K562 (cell line): ENCODE measurements at regions not wholly inside any gene's neighbourhood (a gene's known extent, or its start where the extent isn't known, plus 50 kb on each side); places are given as distances from the start of the nearest gene placed in this dataset.

Experiments used
- CEBPG ChIP-seq, 3 experiments: fragments of 200-800 bp in 1 of 3; sonication (Bioruptor generic) in 1 of 3; sonication (generic) in 1 of 3; formaldehyde crosslinking in 1 of 3; IDR thresholded peaks in 2 of 3; conservative IDR thresholded peaks in 1 of 3; 2 replicates each; pipeline versions ENCODE4 v1.6.1 to v1.8.0; 2016 to 2022; ENCODE audit warnings: missing compliant biosample characterization in 2 of 3, missing genetic modification characterization in 2 of 3, mild to moderate bottlenecking in 1 of 3, missing genetic modification reagents in 1 of 3
- DPF2 ChIP-seq: fragments of 450-650 bp; IDR thresholded peaks from 2 replicates; pipeline ENCODE4 v1.6.1; 2016
- ETV1 ChIP-seq: fragments of 450-650 bp; conservative IDR thresholded peaks from 2 replicates; pipeline ENCODE4 v1.6.1; 2016; ENCODE audit warnings: missing genetic modification characterization, control low read depth, low read depth, missing compliant biosample characterization
- FIP1L1 ChIP-seq: fragments of 200-400 bp; formaldehyde crosslinking; IDR thresholded peaks from 2 replicates; pipeline ENCODE4 v1.6.1; 2018; ENCODE audit warnings: mild to moderate bottlenecking, low read depth, low read length; ENCODE audit not compliant: poor library complexity, severe bottlenecking
- GTF2F1 ChIP-seq: IDR thresholded peaks from 2 replicates; pipeline ENCODE4 v1.6.1; 2011; ENCODE audit warnings: low read depth, low read length, improper control_type of control experiment
- MTA2 ChIP-seq: fragments of 450-650 bp; IDR thresholded peaks from 2 replicates; pipeline ENCODE4 v1.6.1; 2016; ENCODE audit warnings: low read depth
- NFIX ChIP-seq: fragments of 250-450 bp; sonication (Bioruptor Pico); IDR thresholded peaks from 2 replicates; pipeline ENCODE4 v1.4.0; 2020; ENCODE audit warnings: low read depth, mild to moderate bottlenecking, moderate library complexity
- NR2F6 ChIP-seq: fragments of 450-650 bp; formaldehyde crosslinking; IDR thresholded peaks from 2 replicates; pipeline ENCODE4 v1.4.0; 2020; ENCODE audit warnings: mild to moderate bottlenecking
- SMARCA5 ChIP-seq: fragments of 450-650 bp; IDR thresholded peaks from 2 replicates; pipeline ENCODE4 v1.6.1; 2016
- SRSF1 ChIP-seq: fragments of 200-400 bp; formaldehyde crosslinking; IDR thresholded peaks from 2 replicates; pipeline ENCODE4 v1.6.1; 2017; ENCODE audit warnings: mild to moderate bottlenecking, low read depth, low read length, moderate library complexity
- TBL1XR1 ChIP-seq, 2 experiments: IDR thresholded peaks; 2 replicates each; pipeline ENCODE4 v1.6.1; 2012; ENCODE audit warnings: improper control_type of control experiment in 2 of 2, low read length in 2 of 2, mild to moderate bottlenecking in 1 of 2
- TCF3 ChIP-seq: sonication (generic); formaldehyde crosslinking; IDR thresholded peaks from 2 replicates; pipeline ENCODE4 v1.4.0; 2020; ENCODE audit warnings: mild to moderate bottlenecking, missing genetic modification reagents
- XRCC3 ChIP-seq: fragments of 450-650 bp; IDR thresholded peaks from 2 replicates; pipeline ENCODE4 v1.6.1; 2017; ENCODE audit warnings: mild to moderate bottlenecking, moderate library complexity
- XRCC5 ChIP-seq: fragments of 200-400 bp; formaldehyde crosslinking; IDR thresholded peaks from 2 replicates; pipeline ENCODE4 v1.6.1; 2017; ENCODE audit warnings: low read depth, mild to moderate bottlenecking, low read length
- ZFPM2 ChIP-seq: fragments of 250-450 bp; sonication (Bioruptor Pico); IDR thresholded peaks from 2 replicates; pipeline ENCODE4 v1.5.1; 2022; ENCODE audit warnings: mild to moderate bottlenecking
- ZNF311 ChIP-seq: fragments of 250-450 bp; sonication (Bioruptor Pico); IDR thresholded peaks from 2 replicates; pipeline ENCODE4 v1.4.0; 2020; ENCODE audit warnings: mild to moderate bottlenecking, moderate library complexity
- ZSCAN29 ChIP-seq: fragments of 450-650 bp; IDR thresholded peaks from 2 replicates; pipeline ENCODE4 v1.6.1; 2017
- TF ChIP-seq, protein P1 (sequence below), 3 experiments: IDR thresholded peaks in 2 of 3; conservative IDR thresholded peaks in 1 of 3; 2 replicates each; pipeline ENCODE4 v1.5.1; 2011 to 2012; ENCODE audit warnings: low read length in 3 of 3, mild to moderate bottlenecking in 3 of 3, control low read depth in 2 of 3, improper control_type of control experiment in 1 of 3, inconsistent platforms in 1 of 3, low read depth in 1 of 3, mixed read lengths in 1 of 3, moderate library complexity in 1 of 3; ENCODE audit not compliant: insufficient read depth in 2 of 3
- TF ChIP-seq, protein P2 (sequence below): fragments of 450-650 bp; IDR thresholded peaks from 2 replicates; pipeline ENCODE4 v1.6.1; 2017; ENCODE audit warnings: antibody characterized with exemption
- TF ChIP-seq, protein P3 (sequence below): fragments of 250-450 bp; sonication (Bioruptor Pico); IDR thresholded peaks from 2 replicates; pipeline ENCODE4 v1.6.1; 2021; ENCODE audit warnings: mild to moderate bottlenecking
- TF ChIP-seq, protein P4 (sequence below), 2 experiments: fragments of 450-650 bp; IDR thresholded peaks; 2 replicates each; pipeline ENCODE4 v1.6.1; 2018; ENCODE audit warnings: mild to moderate bottlenecking in 2 of 2, low read depth in 1 of 2; ENCODE audit not compliant: partially characterized antibody in 2 of 2

DNA sequence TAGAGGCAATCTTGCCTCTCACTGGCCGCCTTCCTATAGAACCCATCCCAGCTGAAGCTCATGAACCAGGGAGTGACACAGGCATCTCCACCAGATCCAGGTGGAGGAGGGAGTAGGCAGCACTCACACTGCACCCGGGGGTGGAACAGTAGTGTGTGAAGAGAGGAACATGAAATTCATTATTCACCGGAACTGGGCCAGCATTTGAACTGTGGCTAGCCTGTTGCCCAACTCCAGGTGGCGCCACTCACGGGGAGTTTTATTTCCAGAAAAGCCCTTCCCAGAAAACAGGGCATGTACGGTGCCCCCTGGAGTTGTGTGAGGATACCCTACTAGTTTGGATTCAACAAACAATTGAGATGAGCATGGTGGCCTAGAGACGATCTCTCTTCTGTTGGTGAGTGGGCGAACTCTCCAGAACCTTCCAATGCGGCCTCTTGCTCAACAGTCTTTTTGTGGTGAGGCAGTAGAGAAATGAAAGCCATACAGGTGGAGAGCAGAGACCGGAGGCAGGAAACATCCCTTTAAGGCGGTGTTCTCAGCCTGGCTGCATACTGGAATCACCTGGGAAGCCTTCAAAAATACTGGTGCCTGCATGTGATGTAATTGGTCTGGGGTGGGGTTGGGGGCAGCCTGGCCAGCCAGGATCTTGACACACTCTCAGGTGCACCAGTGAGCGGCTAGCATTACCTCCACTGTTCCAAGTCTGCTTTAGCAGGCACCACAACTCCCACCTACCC is 73.5 kb upstream of the NEDD4L start (continued):
- no peak for TF ChIP-seq NR2F6 (CRISPR knock-in tag)
- TF ChIP-seq TCF3: no peak
- TF ChIP-seq, protein P1, sequence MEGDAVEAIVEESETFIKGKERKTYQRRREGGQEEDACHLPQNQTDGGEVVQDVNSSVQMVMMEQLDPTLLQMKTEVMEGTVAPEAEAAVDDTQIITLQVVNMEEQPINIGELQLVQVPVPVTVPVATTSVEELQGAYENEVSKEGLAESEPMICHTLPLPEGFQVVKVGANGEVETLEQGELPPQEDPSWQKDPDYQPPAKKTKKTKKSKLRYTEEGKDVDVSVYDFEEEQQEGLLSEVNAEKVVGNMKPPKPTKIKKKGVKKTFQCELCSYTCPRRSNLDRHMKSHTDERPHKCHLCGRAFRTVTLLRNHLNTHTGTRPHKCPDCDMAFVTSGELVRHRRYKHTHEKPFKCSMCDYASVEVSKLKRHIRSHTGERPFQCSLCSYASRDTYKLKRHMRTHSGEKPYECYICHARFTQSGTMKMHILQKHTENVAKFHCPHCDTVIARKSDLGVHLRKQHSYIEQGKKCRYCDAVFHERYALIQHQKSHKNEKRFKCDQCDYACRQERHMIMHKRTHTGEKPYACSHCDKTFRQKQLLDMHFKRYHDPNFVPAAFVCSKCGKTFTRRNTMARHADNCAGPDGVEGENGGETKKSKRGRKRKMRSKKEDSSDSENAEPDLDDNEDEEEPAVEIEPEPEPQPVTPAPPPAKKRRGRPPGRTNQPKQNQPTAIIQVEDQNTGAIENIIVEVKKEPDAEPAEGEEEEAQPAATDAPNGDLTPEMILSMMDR (IDR thresholded peaks at IDR 0.05 in 2 of 3, conservative IDR thresholded peaks at IDR 0.05 in 1 of 3; ENCODE audit: insufficient read depth in 2 of 3, low read depth in 1 of 3, low read length in 3 of 3): peak; percentile 68 to 80 (median 74)
- no peak for TF ChIP-seq GTF2F1
- no peak for TF ChIP-seq SRSF1
- TF ChIP-seq ZSCAN29: no peak
- no peak for TF ChIP-seq ZFPM2 (CRISPR knock-in tag)
- TF ChIP-seq DPF2: no peak
- no peak for TF ChIP-seq MTA2
- TF ChIP-seq XRCC5: no peak
- TF ChIP-seq, protein P2, sequence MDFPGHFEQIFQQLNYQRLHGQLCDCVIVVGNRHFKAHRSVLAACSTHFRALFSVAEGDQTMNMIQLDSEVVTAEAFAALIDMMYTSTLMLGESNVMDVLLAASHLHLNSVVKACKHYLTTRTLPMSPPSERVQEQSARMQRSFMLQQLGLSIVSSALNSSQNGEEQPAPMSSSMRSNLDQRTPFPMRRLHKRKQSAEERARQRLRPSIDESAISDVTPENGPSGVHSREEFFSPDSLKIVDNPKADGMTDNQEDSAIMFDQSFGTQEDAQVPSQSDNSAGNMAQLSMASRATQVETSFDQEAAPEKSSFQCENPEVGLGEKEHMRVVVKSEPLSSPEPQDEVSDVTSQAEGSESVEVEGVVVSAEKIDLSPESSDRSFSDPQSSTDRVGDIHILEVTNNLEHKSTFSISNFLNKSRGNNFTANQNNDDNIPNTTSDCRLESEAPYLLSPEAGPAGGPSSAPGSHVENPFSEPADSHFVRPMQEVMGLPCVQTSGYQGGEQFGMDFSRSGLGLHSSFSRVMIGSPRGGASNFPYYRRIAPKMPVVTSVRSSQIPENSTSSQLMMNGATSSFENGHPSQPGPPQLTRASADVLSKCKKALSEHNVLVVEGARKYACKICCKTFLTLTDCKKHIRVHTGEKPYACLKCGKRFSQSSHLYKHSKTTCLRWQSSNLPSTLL: no peak
- TF ChIP-seq ETV1 (tag): peak; percentile 56
- TF ChIP-seq ZNF311 (CRISPR knock-in tag): no peak
- no peak for TF ChIP-seq FIP1L1
- no peak for TF ChIP-seq SMARCA5
- TF ChIP-seq, protein P3, sequence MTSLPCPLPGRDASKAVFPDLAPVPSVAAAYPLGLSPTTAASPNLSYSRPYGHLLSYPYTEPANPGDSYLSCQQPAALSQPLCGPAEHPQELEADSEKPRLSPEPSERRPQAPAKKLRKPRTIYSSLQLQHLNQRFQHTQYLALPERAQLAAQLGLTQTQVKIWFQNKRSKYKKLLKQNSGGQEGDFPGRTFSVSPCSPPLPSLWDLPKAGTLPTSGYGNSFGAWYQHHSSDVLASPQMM: no peak
- TF ChIP-seq XRCC3: no peak
- no peak for TF ChIP-seq TBL1XR1 (IDR thresholded peaks at IDR 0.05; ENCODE audit: low read length in 2 of 2)
- no peak for TF ChIP-seq CEBPG (CRISPR knock-in tag; IDR thresholded peaks at IDR 0.05)
- peak in 1 of 2 experiments; percentile 12; a peak in 1 of 4 replicates for TF ChIP-seq CEBPG (tag; conservative IDR thresholded peaks at IDR 0.05 in 1 of 2, IDR thresholded peaks at IDR 0.05 in 1 of 2)
- TF ChIP-seq NFIX (CRISPR knock-in tag): no peak
- TF ChIP-seq, protein P4, sequence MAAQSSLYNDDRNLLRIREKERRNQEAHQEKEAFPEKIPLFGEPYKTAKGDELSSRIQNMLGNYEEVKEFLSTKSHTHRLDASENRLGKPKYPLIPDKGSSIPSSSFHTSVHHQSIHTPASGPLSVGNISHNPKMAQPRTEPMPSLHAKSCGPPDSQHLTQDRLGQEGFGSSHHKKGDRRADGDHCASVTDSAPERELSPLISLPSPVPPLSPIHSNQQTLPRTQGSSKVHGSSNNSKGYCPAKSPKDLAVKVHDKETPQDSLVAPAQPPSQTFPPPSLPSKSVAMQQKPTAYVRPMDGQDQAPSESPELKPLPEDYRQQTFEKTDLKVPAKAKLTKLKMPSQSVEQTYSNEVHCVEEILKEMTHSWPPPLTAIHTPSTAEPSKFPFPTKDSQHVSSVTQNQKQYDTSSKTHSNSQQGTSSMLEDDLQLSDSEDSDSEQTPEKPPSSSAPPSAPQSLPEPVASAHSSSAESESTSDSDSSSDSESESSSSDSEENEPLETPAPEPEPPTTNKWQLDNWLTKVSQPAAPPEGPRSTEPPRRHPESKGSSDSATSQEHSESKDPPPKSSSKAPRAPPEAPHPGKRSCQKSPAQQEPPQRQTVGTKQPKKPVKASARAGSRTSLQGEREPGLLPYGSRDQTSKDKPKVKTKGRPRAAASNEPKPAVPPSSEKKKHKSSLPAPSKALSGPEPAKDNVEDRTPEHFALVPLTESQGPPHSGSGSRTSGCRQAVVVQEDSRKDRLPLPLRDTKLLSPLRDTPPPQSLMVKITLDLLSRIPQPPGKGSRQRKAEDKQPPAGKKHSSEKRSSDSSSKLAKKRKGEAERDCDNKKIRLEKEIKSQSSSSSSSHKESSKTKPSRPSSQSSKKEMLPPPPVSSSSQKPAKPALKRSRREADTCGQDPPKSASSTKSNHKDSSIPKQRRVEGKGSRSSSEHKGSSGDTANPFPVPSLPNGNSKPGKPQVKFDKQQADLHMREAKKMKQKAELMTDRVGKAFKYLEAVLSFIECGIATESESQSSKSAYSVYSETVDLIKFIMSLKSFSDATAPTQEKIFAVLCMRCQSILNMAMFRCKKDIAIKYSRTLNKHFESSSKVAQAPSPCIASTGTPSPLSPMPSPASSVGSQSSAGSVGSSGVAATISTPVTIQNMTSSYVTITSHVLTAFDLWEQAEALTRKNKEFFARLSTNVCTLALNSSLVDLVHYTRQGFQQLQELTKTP (IDR thresholded peaks at IDR 0.05; ENCODE audit: low read depth in 1 of 2, partially characterized antibody in 2 of 2): no peak
